ENCODE measurements at regions not wholly inside any gene's neighbourhood (a gene's known extent, or its start where the extent isn't known, plus 50 kb on each side); places are given as distances from the start of the nearest gene placed in this dataset.

DNA sequence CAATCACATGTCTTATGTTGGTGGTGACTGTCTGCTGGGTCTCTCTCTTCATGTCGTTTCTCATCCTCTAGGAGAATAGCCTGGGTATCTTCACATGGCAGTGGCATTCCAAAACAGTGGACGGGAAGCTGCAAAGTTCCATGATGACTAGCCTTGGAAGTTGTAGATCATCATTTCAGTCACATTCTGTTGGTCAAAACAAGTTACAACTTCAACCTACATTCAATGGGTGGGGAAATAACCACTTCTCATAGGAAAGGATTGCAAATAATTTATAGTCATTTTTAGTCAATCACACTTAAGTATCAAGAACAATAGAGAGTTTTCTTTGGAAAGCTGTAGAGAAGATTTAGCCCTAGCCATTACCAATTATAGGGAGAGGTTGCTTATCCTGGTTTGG is 395.0 kb upstream of the CDH2 start:
- H2AFZ ChIP-seq (ENCODE audit: low read length): no peak overlapping the region
- H3K9me3 ChIP-seq (ENCODE audit: insufficient read depth in 2 of 2, low read depth in 1 of 2, low read length in 1 of 2): no peaks in the 10 kb centered on the region
- H4K5ac ChIP-seq (ENCODE audit: insufficient read length, low read depth, low read length): no peak overlapping the region
- H2BK12ac ChIP-seq (ENCODE audit: low read depth, low read length): no peak overlapping the region
- H3K4ac ChIP-seq (replicated peaks; ENCODE audit: insufficient read length, low read depth, low read length): no peak overlapping the region
- H3K23ac ChIP-seq (ENCODE audit: insufficient read length): no peak overlapping the region
- H4K91ac ChIP-seq (replicated peaks; ENCODE audit: insufficient read length, low read length): no peak overlapping the region
- H4K20me1 ChIP-seq (replicated peaks in 1 of 2; ENCODE audit: control insufficient read depth in 1 of 2, insufficient read depth in 2 of 2, low read length in 2 of 2): no peaks in the 10 kb centered on the region
- H2BK120ac ChIP-seq (replicated peaks; ENCODE audit: low read depth, low read length): no peak overlapping the region
- ChIA-PET POLR2A (ENCODE audit: partially characterized antibody) (no interaction called here), CTCF (ENCODE audit: partially characterized antibody) (interaction anchor here (1.3 kb wide), 1 partner anchor 12 kb away, joined by 3 read pairs; no protein-coding TSS in a partner anchor)
- H3K9ac ChIP-seq (replicated peaks in 1 of 4; ENCODE audit: extremely low read depth in 1 of 4, low read depth in 3 of 4, low read length in 3 of 4): no peak overlapping the region
- H3K27ac ChIP-seq (ENCODE audit: low read depth, low read length): no peak overlapping the region
- no peaks in the 10 kb centered on the region for H3K23me2 ChIP-seq (ENCODE audit: low read depth, low read length)
- H3K18ac ChIP-seq (ENCODE audit: extremely low read depth, low read length): no peak overlapping the region
- H3K4me1 ChIP-seq (replicated peaks in 1 of 4; ENCODE audit: control insufficient read depth in 3 of 4, insufficient read depth in 4 of 4, low read length in 3 of 4): peaks cover 2 to 5% (median 3%) of the 10 kb centered on the region in 4 experiments; a peak in 2 of 7 replicates
- H2AK5ac ChIP-seq (ENCODE audit: low read depth, low read length): no peak overlapping the region
- H3K27me3 ChIP-seq (replicated peaks in 1 of 4; ENCODE audit: control insufficient read depth in 3 of 4, extremely low read depth in 1 of 4, insufficient read depth in 3 of 4, low read length in 3 of 4): no peaks in the 10 kb centered on the region
- no peak overlapping the region for H2BK5ac ChIP-seq (ENCODE audit: low read depth, low read length)
- H3K79me1 ChIP-seq (ENCODE audit: low read depth, low read length): no peaks in the 10 kb centered on the region
- H4K8ac ChIP-seq (ENCODE audit: extremely low read depth, insufficient read depth, low read length): no peak overlapping the region
- FAIRE-seq: no peak
- no peak overlapping the region for H3K56ac ChIP-seq (replicated peaks; ENCODE audit: insufficient read length, low read depth, low read length)
- no peak overlapping the region for H2BK20ac ChIP-seq (ENCODE audit: low read length)
- H3K36me3 ChIP-seq (ENCODE audit: control insufficient read depth in 2 of 4, insufficient read depth in 4 of 4, low read length in 3 of 4): no peaks in the 10 kb centered on the region
- H2BK15ac ChIP-seq (ENCODE audit: low read length): no peak overlapping the region
- H3K4me2 ChIP-seq (ENCODE audit: insufficient read depth in 1 of 2, low read depth in 2 of 2, low read length in 2 of 2): no peak overlapping the region
- no peak overlapping the region for H3K4me3 ChIP-seq (ENCODE audit: extremely low read depth in 1 of 4, insufficient read depth in 2 of 4, low read depth in 3 of 4, low read length in 4 of 4)
- WGBS, 2 experiments (ENCODE audit: extremely low coverage in 1 of 2, insufficient coverage in 1 of 2, insufficient read length in 1 of 2, insufficient replicate concordance in 2 of 2, low coverage in 1 of 2, low lambda C conversion rate in 2 of 2, missing lambda C conversion rate in 1 of 2): 79% methylated on average over 2 of the region's 2 CpGs; no CpG with 5 or more reads in 1 of the 2 experiments
- no peak overlapping the region for H3K14ac ChIP-seq (ENCODE audit: insufficient read length)
- no peak for DNase-seq (ENCODE audit: low read depth in 1 of 2, low spot score in 2 of 2)
- H3K79me2 ChIP-seq (ENCODE audit: control insufficient read depth in 1 of 2, insufficient read depth in 2 of 2, low read length in 2 of 2): no peaks in the 10 kb centered on the region
- no peak for TF ChIP-seq SP1 (IDR thresholded peaks at IDR 0.05; ENCODE audit: low read depth, low read length)
- TF ChIP-seq KDM5A (IDR thresholded peaks at IDR 0.05; ENCODE audit: low read length): no peak
- TF ChIP-seq POLR2AphosphoS5 (IDR thresholded peaks at IDR 0.05; ENCODE audit: low read depth, low read length): no peak
- no peak for TF ChIP-seq BACH1 (IDR thresholded peaks at IDR 0.05; ENCODE audit: low read length)
- TF ChIP-seq BCL11A (IDR thresholded peaks at IDR 0.05; ENCODE audit: low read depth in 2 of 2, low read length in 2 of 2): no peak
- TF ChIP-seq ASH2L (IDR thresholded peaks at IDR 0.05; ENCODE audit: low read length): no peak
- TF ChIP-seq SIX5 (IDR thresholded peaks at IDR 0.05; ENCODE audit: low read depth, low read length): no peak
- TF ChIP-seq SAP30 (IDR thresholded peaks at IDR 0.05; ENCODE audit: insufficient read depth, insufficient replicate concordance, low read length): no peak
- TF ChIP-seq KDM1A (IDR thresholded peaks at IDR 0.05; ENCODE audit: borderline replicate concordance, low read length): no peak
- TF ChIP-seq GTF2F1 (IDR thresholded peaks at IDR 0.05; ENCODE audit: borderline replicate concordance, low read depth, low read length): no peak
- no peak for TF ChIP-seq MAFK (IDR thresholded peaks at IDR 0.05; ENCODE audit: low read depth, low read length)
- TF ChIP-seq TAF7 (optimal IDR thresholded peaks at IDR 0.05; ENCODE audit: borderline replicate concordance, low read depth, low read length): no peak
- TF ChIP-seq SP2 (IDR thresholded peaks at IDR 0.05; ENCODE audit: low read length): no peak
- TF ChIP-seq RNF2 (IDR thresholded peaks at IDR 0.05; ENCODE audit: borderline replicate concordance, low read depth, low read length, missing control alignments, poor library complexity, severe bottlenecking): no peak
- TF ChIP-seq POU5F1 (IDR thresholded peaks at IDR 0.05; ENCODE audit: low read depth, low read length): no peak
